ENCODE measurements at regions not wholly inside any gene's neighbourhood (a gene's known extent, or its start where the extent isn't known, plus 50 kb on each side); places are given as distances from the start of the nearest gene placed in this dataset.

GRCh38 chr2:30055548-30055947 is 91.3 kb upstream of the YPEL5 start:
- DNase-seq: no peak

GRCh38 chr2:30060562-30060961 is 86.2 kb upstream of the YPEL5 start:
- DNase-seq: no peak

GRCh38 chr2:30068067-30068466 is 78.7 kb upstream of the YPEL5 start:
- DNase-seq: no peak

GRCh38 chr2:30072250-30072842 is 74.5 kb upstream of the YPEL5 start:
- DNase-seq: peak; percentile 61

- DNase-seq: no peak
Observed at GRCh38 chr2:30073523-30073922, 73.3 kb upstream of the YPEL5 start.

GRCh38 chr2:30074023-30074422 is 72.8 kb upstream of the YPEL5 start:
- DNase-seq: no peak

GRCh38 chr2:30078521-30078920 is 68.3 kb upstream of the YPEL5 start:
- DNase-seq: no peak

GRCh38 chr2:30084915-30085314 is 61.9 kb upstream of the YPEL5 start:
- DNase-seq: no peak

- no peak for DNase-seq
Observed at GRCh38 chr2:30089171-30089570, 57.6 kb upstream of the YPEL5 start.

- no peak for DNase-seq
Observed at GRCh38 chr2:30095402-30095801, 51.4 kb upstream of the YPEL5 start.

GRCh38 chr2:30096451-30096850 is 50.4 kb upstream of the YPEL5 start:
- DNase-seq: no peak

Data from CD4-positive, alpha-beta T cell treated with Interleukin-21 for 1 hour (primary cell).